Lung (tissue), 11 donors: ENCODE measurements at regions not wholly inside any gene's neighbourhood (a gene's known extent, or its start where the extent isn't known, plus 50 kb on each side); places are given as distances from the start of the nearest gene placed in this dataset.

Experiments
- ATAC-seq: fragments of 200-7000 bp; cut with Tn5 transposase; one replicate; pipeline ENCODE4 v1.9.1; 2020; ENCODE audit warnings: moderate number of reproducible peaks; ENCODE audit not compliant: insufficient read depth, low FRiP score
- DNase-seq, 3 donors: peaks; one replicate each; pipeline ENCODE4 v3.0.0-alpha.2; 2013 to 2017
- H3K27ac ChIP-seq, 2 donors: one replicate each; pipeline ENCODE4 v1.5.1; 2013; ENCODE audit warnings: mild to moderate bottlenecking in 2 of 2, moderate library complexity in 2 of 2, control low read depth in 1 of 2, inconsistent platforms in 1 of 2, low read depth in 1 of 2, low read length in 1 of 2
- H3K27me3 ChIP-seq, 3 donors: one replicate each; pipeline ENCODE4 v1.5.1; 2013; ENCODE audit warnings: low read length in 2 of 3; ENCODE audit not compliant: control insufficient read depth in 3 of 3, insufficient read depth in 3 of 3
- H3K36me3 ChIP-seq, 4 donors: one replicate each; pipeline ENCODE4 v1.5.1; 2013; ENCODE audit warnings: low read length in 4 of 4, mild to moderate bottlenecking in 1 of 4, moderate library complexity in 1 of 4; ENCODE audit not compliant: control insufficient read depth in 4 of 4, insufficient read depth in 4 of 4
- H3K4me1 ChIP-seq, 5 donors: one replicate each; pipeline ENCODE4 v1.5.1; 2013; ENCODE audit warnings: low read length in 5 of 5, mild to moderate bottlenecking in 2 of 5, moderate library complexity in 1 of 5; ENCODE audit not compliant: control insufficient read depth in 5 of 5, insufficient read depth in 5 of 5
- H3K4me3 ChIP-seq: one replicate; pipeline ENCODE4 v1.5.1; 2013; ENCODE audit warnings: mild to moderate bottlenecking, control low read depth, moderate library complexity
- H3K9ac ChIP-seq, 2 donors: one replicate each; pipeline ENCODE4 v1.5.1; 2013; ENCODE audit warnings: low read length in 2 of 2, control low read depth in 1 of 2; ENCODE audit not compliant: insufficient read depth in 1 of 2
- H3K9me3 ChIP-seq, 4 donors: one replicate each; pipeline ENCODE4 v1.5.1; 2013; ENCODE audit warnings: low read length in 3 of 4, mild to moderate bottlenecking in 1 of 4, moderate library complexity in 1 of 4; ENCODE audit not compliant: control insufficient read depth in 4 of 4, insufficient read depth in 3 of 4
- WGBS, 2 donors: extraction: QIAGEN DNeasy Blood & Tissue Kit; methylation state at CpG; one replicate each; pipeline ENCODE4 v1.1.7; 2013; 5-methylcytosine and 5-hydroxymethylcytosine counted together
- TF ChIP-seq, protein P1 (sequence below): IDR thresholded peaks from 2 replicates; pipeline ENCODE4 v1.5.1; 2012; ENCODE audit warnings: mild to moderate bottlenecking; ENCODE audit errors: control extremely low read depth, extremely low read depth
- donor health status: control.
- donor health status: control.
- donor health status: Bipolar disorder and iron deficiency.
- donor health status: healthy.
- donor health status: DM: yes; HTN: yes; CAD: no.

DNA sequence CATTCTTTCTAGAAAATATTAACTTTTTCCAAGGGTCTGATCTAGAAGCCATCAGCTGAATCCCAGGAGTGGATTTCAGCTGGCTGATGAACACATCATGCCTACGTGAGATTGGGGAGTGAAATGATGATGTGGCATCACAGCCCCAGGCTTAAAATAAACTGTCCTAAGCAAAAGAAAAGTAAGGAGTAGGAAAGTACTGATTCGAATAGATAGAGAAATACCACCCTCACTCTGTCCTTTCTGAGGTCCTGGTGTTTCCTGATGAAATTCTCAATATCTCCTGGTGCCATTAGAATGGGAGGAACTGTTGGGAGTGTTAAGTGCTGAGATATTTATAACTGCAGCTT, 376.8 kb upstream of the SEMA6D start:
- Histone ChIP-seq H3K9me3 (no peaks in the 10 kb centered on the region), H3K4me3 (no peak overlapping the region), H3K4me1 (peaks cover 0 to 5% (median 0%) of the 10 kb centered on the region in 5 donors), H3K27ac (no peak overlapping the region), H3K36me3 (no peaks in the 10 kb centered on the region), H3K27me3 (no peaks in the 10 kb centered on the region), H3K9ac (no peak overlapping the region)
- TF ChIP-seq, protein P1, sequence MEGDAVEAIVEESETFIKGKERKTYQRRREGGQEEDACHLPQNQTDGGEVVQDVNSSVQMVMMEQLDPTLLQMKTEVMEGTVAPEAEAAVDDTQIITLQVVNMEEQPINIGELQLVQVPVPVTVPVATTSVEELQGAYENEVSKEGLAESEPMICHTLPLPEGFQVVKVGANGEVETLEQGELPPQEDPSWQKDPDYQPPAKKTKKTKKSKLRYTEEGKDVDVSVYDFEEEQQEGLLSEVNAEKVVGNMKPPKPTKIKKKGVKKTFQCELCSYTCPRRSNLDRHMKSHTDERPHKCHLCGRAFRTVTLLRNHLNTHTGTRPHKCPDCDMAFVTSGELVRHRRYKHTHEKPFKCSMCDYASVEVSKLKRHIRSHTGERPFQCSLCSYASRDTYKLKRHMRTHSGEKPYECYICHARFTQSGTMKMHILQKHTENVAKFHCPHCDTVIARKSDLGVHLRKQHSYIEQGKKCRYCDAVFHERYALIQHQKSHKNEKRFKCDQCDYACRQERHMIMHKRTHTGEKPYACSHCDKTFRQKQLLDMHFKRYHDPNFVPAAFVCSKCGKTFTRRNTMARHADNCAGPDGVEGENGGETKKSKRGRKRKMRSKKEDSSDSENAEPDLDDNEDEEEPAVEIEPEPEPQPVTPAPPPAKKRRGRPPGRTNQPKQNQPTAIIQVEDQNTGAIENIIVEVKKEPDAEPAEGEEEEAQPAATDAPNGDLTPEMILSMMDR = no peak
- ATAC-seq (no peak), DNase-seq (no peak)
- 67 to 74% methylated on average over 2 of the region's 2 CpGs for WGBS, 2 donors

DNA sequence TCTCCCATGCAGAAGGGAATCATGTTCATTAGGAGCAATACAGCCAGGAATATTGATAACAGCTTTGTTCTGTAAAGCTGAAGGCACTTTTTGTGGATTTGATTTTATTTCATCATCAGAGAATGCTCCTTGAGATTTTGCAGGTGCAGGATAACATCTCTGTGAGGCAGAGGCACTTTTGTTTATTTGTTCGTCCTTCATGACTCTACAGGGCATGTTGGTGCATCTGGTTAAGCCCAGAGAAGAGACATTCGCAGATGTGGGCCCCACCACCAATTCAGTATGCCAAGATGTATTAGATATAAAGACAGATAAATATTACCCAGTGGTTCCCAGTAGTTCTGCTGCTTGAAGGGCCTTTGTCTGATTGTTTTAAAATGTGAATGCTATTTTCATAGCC, 368.1 kb upstream of the SEMA6D start:
- Histone ChIP-seq H3K27me3 (no peaks in the 10 kb centered on the region), H3K4me3 (no peak overlapping the region), H3K4me1 (peaks cover 0 to 5% (median 0%) of the 10 kb centered on the region in 5 donors), H3K36me3 (no peaks in the 10 kb centered on the region), H3K27ac (no peak overlapping the region), H3K9me3 (no peaks in the 10 kb centered on the region), H3K9ac (no peak overlapping the region)
- WGBS, 2 donors = 77 to 81% methylated on average over 2 of the region's 2 CpGs
- DNase-seq (no peak), ATAC-seq (no peak)
- TF ChIP-seq, protein P1 = no peak

DNA sequence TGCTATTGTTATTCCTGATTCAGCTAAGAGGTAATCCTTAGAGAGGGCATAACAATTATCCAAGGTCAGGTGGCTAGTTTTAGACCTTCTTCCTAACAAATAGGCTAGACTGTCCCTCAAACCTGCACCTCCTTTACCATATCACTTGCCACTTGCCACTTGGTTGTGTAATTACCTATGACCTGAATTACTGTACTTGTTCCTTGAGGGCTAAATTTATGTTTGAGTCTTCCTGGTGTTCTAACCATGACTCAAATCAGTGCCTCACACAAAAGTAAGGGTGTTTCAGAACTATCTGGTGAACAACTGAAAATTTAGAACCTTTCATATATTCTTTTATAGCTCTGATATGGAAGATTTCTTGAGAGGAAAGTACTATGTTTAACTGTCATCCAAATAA, 365.8 kb upstream of the SEMA6D start:
- H3K9ac ChIP-seq = no peak overlapping the region
- ATAC-seq = no peak
- no peaks in the 10 kb centered on the region for H3K27me3 ChIP-seq
- no peak for DNase-seq
- H3K4me1 ChIP-seq = peaks cover 0 to 12% (median 0%) of the 10 kb centered on the region in 5 donors
- no peaks in the 10 kb centered on the region for H3K36me3 ChIP-seq
- TF ChIP-seq, protein P1 = no peak
- H3K9me3 ChIP-seq = no peaks in the 10 kb centered on the region
- no peak overlapping the region for H3K27ac ChIP-seq
- H3K4me3 ChIP-seq = no peak overlapping the region

DNA sequence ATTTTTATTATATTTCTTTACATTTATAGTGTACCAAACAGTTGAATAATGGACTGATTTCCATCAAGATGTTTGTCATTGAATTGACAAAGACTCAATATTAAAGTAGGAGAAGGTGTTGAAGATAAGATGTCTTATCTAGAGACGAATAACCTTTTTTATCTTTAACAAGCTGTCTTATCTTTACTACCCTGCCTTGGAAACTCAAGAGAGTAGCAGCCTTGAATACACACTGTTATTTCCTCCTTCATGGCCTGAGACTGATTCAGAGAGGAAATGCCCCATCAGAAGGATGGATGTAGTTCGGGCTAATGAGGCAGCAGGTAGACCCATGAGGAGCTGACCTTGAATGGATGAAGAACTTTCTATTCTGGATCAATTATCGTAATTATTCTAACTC, 365.1 kb upstream of the SEMA6D start:
- Histone ChIP-seq H3K9me3 (no peaks in the 10 kb centered on the region), H3K36me3 (no peaks in the 10 kb centered on the region), H3K27me3 (no peaks in the 10 kb centered on the region), H3K9ac (no peak overlapping the region), H3K4me3 (no peak overlapping the region), H3K4me1 (peaks cover 0 to 12% (median 0%) of the 10 kb centered on the region in 5 donors), H3K27ac (no peak overlapping the region)
- WGBS, 2 donors = 64 to 70% methylated on average over 3 of the region's 3 CpGs
- no peak for ATAC-seq
- TF ChIP-seq, protein P1 = no peak
- no peak for DNase-seq
